Chondrocyte (in vitro differentiated cells): ENCODE measurements at regions not wholly inside any gene's neighbourhood (a gene's known extent, or its start where the extent isn't known, plus 50 kb on each side); places are given as distances from the start of the nearest gene placed in this dataset.

Experiments
- DNase-seq: peaks from one replicate; pipeline ENCODE4 v3.0.0; 2021; ENCODE audit warnings: mixed read lengths, low spot score
- H3K27ac Mint-ChIP-seq: one replicate; pipeline ENCODE4 v1.8.0; 2021; ENCODE audit warnings: mild to moderate bottlenecking, moderate library complexity, mixed read lengths; ENCODE audit not compliant: unreplicated experiment
- H3K27me3 Mint-ChIP-seq: 2 replicates; pipeline ENCODE4 v1.8.0; 2021; ENCODE audit warnings: low read depth, mixed read lengths
- H3K36me3 Mint-ChIP-seq: 2 replicates; pipeline ENCODE4 v1.8.0; 2021; ENCODE audit warnings: low read depth, mixed read lengths
- H3K4me1 Mint-ChIP-seq: 2 replicates; pipeline ENCODE4 v1.8.0; 2021; ENCODE audit warnings: low read depth, mild to moderate bottlenecking, mixed read lengths
- H3K4me3 Mint-ChIP-seq: one replicate; pipeline ENCODE4 v1.8.0; 2021; ENCODE audit warnings: mild to moderate bottlenecking, moderate library complexity, mixed read lengths; ENCODE audit not compliant: unreplicated experiment
- H3K9me3 Mint-ChIP-seq: 2 replicates; pipeline ENCODE4 v1.8.0; 2021; ENCODE audit warnings: low read depth, mixed read lengths
- CTCF ChIP-seq: fragments of 200-600 bp; sonication (generic); IDR thresholded peaks from 2 replicates; pipeline ENCODE4 v1.5.0; 2021; ENCODE audit warnings: antibody characterized with exemption, mild to moderate bottlenecking, moderate library complexity

- no peak for TF ChIP-seq CTCF
- DNase-seq: no peak
- Mint-ChIP-seq H3K36me3 (peaks cover 22% of the 10 kb centered on the region), H3K4me3 (no peak overlapping the region), H3K27me3 (no peaks in the 10 kb centered on the region), H3K4me1 (peaks cover 59% of the 10 kb centered on the region), H3K27ac (peak overlapping the region; percentile 24), H3K9me3 (peaks cover 27% of the 10 kb centered on the region)
These were observed 204.2 kb upstream of the COL8A1 start for GRCh38 chr3:99434190-99434589.

- Mint-ChIP-seq H3K9me3 (peaks cover 7% of the 10 kb centered on the region), H3K36me3 (peaks cover 9% of the 10 kb centered on the region), H3K4me3 (no peak overlapping the region), H3K27ac (peak overlapping the region; percentile 55), H3K4me1 (peaks cover 76% of the 10 kb centered on the region), H3K27me3 (no peaks in the 10 kb centered on the region)
- DNase-seq: no peak
- no peak for TF ChIP-seq CTCF
These were observed 207.9 kb upstream of the COL8A1 start for GRCh38 chr3:99430348-99431134.

GRCh38 chr3:99429502-99429901 lies 208.9 kb upstream of the COL8A1 start:
- Mint-ChIP-seq H3K36me3 (peaks cover 7% of the 10 kb centered on the region), H3K27me3 (no peaks in the 10 kb centered on the region), H3K9me3 (peaks cover 3% of the 10 kb centered on the region), H3K4me3 (no peak overlapping the region), H3K27ac (peak overlapping the region; percentile 83), H3K4me1 (peaks cover 85% of the 10 kb centered on the region)
- TF ChIP-seq CTCF: no peak
- DNase-seq: no peak

GRCh38 chr3:99425930-99426329 lies 212.5 kb upstream of the COL8A1 start:
- H3K9me3 Mint-ChIP-seq: no peaks in the 10 kb centered on the region
- no peak for DNase-seq
- H3K27me3 Mint-ChIP-seq: no peaks in the 10 kb centered on the region
- peak overlapping the region; percentile 80 for H3K27ac Mint-ChIP-seq
- no peak overlapping the region for H3K4me3 Mint-ChIP-seq
- TF ChIP-seq CTCF: no peak
- H3K36me3 Mint-ChIP-seq: peaks cover 4% of the 10 kb centered on the region
- H3K4me1 Mint-ChIP-seq: peaks cover 84% of the 10 kb centered on the region

GRCh38 chr3:99419116-99419515 lies 219.3 kb upstream of the COL8A1 start:
- no peak for DNase-seq
- H3K36me3 Mint-ChIP-seq: peaks cover 6% of the 10 kb centered on the region
- peak overlapping the region; percentile 88 for H3K27ac Mint-ChIP-seq
- peaks cover 86% of the 10 kb centered on the region for H3K4me1 Mint-ChIP-seq
- no peaks in the 10 kb centered on the region for H3K9me3 Mint-ChIP-seq
- TF ChIP-seq CTCF: no peak
- no peak overlapping the region for H3K4me3 Mint-ChIP-seq
- H3K27me3 Mint-ChIP-seq: no peaks in the 10 kb centered on the region
